Loucy (cell line): ENCODE measurements at regions not wholly inside any gene's neighbourhood (a gene's known extent, or its start where the extent isn't known, plus 50 kb on each side); places are given as distances from the start of the nearest gene placed in this dataset.

Source experiments
- EZH2phosphoT487 ChIP-seq: fragments of 200-600 bp; IDR thresholded peaks from 2 replicates; pipeline ENCODE4 v1.6.1; 2018; ENCODE audit warnings: antibody characterized with exemption, mild to moderate bottlenecking, moderate library complexity, borderline replicate concordance
- TF ChIP-seq, protein P1 (sequence below): fragments of 200-600 bp; sonication (generic); conservative IDR thresholded peaks from 2 replicates; pipeline ENCODE4 v1.5.1; 2014; ENCODE audit warnings: mild to moderate bottlenecking, antibody characterized with exemption, low read length

- TF ChIP-seq, protein P1, sequence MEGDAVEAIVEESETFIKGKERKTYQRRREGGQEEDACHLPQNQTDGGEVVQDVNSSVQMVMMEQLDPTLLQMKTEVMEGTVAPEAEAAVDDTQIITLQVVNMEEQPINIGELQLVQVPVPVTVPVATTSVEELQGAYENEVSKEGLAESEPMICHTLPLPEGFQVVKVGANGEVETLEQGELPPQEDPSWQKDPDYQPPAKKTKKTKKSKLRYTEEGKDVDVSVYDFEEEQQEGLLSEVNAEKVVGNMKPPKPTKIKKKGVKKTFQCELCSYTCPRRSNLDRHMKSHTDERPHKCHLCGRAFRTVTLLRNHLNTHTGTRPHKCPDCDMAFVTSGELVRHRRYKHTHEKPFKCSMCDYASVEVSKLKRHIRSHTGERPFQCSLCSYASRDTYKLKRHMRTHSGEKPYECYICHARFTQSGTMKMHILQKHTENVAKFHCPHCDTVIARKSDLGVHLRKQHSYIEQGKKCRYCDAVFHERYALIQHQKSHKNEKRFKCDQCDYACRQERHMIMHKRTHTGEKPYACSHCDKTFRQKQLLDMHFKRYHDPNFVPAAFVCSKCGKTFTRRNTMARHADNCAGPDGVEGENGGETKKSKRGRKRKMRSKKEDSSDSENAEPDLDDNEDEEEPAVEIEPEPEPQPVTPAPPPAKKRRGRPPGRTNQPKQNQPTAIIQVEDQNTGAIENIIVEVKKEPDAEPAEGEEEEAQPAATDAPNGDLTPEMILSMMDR, result no peak
- no peak for TF ChIP-seq EZH2phosphoT487
These were observed 500.4 kb upstream of the PSMD7 start for GRCh38 chr16:73796241-73796640.
